RWPE2 (cell line): ENCODE measurements at regions not wholly inside any gene's neighbourhood (a gene's known extent, or its start where the extent isn't known, plus 50 kb on each side); places are given as distances from the start of the nearest gene placed in this dataset.

Experiments
- ATAC-seq: fragments of 200-7000 bp; cut with Tn5 transposase; 3 replicates; pipeline ENCODE4 v1.9.1; 2021; ENCODE audit warnings: low read depth
- DNase-seq: peaks from one replicate; pipeline ENCODE4 v3.0.0-alpha.2; 2020; ENCODE audit warnings: low spot score
- H3K27ac ChIP-seq: fragments of 450-650 bp; 2 replicates; pipeline ENCODE4 v1.5.1; 2017; ENCODE audit warnings: mild to moderate bottlenecking; ENCODE audit not compliant: poor library complexity, severe bottlenecking
- H3K27me3 ChIP-seq: fragments of 250-450 bp; sonication (Bioruptor Pico); 2 replicates; pipeline ENCODE4 v1.5.1; 2021; ENCODE audit warnings: mild to moderate bottlenecking, moderate library complexity; ENCODE audit not compliant: insufficient read depth, poor library complexity, severe bottlenecking
- H3K36me3 ChIP-seq: fragments of 250-450 bp; sonication (Bioruptor Pico); 2 replicates; pipeline ENCODE4 v1.5.1; 2020; ENCODE audit warnings: low read depth, mild to moderate bottlenecking, moderate library complexity
- H3K4me1 ChIP-seq: fragments of 250-450 bp; sonication (Bioruptor Pico); 2 replicates; pipeline ENCODE4 v1.5.1; 2021; ENCODE audit warnings: mild to moderate bottlenecking, moderate library complexity; ENCODE audit not compliant: insufficient read depth, poor library complexity, severe bottlenecking
- H3K4me3 ChIP-seq: fragments of 250-450 bp; sonication (Bioruptor Pico); 2 replicates; pipeline ENCODE4 v1.5.1; 2021; ENCODE audit warnings: mild to moderate bottlenecking, moderate library complexity; ENCODE audit not compliant: severe bottlenecking
- H3K9me3 ChIP-seq: fragments of 250-450 bp; sonication (Bioruptor Pico); 2 replicates; pipeline ENCODE4 v1.5.1; 2021; ENCODE audit warnings: mild to moderate bottlenecking, moderate library complexity; ENCODE audit not compliant: severe bottlenecking
- TF ChIP-seq, protein P1 (sequence below): fragments of 450-650 bp; IDR thresholded peaks from one replicate; pipeline ENCODE4 v1.5.1; 2017; ENCODE audit warnings: mild to moderate bottlenecking, moderate library complexity; ENCODE audit not compliant: poor library complexity, severe bottlenecking

DNA sequence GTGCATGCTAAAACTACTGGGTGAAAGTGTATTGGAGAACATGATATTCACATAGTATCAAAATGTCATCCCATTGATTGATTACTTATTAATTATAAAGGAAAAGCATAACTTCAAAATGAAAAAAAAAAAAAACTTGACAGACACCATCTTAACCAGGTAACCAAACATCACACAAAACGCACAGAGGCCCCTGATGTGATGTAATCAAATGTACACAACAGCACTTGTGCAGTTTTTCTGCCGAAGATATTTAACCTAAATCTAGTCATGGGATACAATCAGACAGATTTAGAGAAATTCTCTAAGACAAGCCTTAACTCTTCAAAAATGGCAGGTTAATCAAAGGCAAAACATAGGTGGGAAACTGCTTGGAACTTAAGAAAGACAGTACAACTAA is 102.0 kb upstream of the TENT5A start:
- Histone ChIP-seq H3K36me3 (no peaks in the 10 kb centered on the region), H3K27me3 (no peaks in the 10 kb centered on the region), H3K27ac (no peak overlapping the region), H3K4me3 (no peak overlapping the region), H3K4me1 (no peaks in the 10 kb centered on the region), H3K9me3 (no peaks in the 10 kb centered on the region)
- TF ChIP-seq, protein P1, sequence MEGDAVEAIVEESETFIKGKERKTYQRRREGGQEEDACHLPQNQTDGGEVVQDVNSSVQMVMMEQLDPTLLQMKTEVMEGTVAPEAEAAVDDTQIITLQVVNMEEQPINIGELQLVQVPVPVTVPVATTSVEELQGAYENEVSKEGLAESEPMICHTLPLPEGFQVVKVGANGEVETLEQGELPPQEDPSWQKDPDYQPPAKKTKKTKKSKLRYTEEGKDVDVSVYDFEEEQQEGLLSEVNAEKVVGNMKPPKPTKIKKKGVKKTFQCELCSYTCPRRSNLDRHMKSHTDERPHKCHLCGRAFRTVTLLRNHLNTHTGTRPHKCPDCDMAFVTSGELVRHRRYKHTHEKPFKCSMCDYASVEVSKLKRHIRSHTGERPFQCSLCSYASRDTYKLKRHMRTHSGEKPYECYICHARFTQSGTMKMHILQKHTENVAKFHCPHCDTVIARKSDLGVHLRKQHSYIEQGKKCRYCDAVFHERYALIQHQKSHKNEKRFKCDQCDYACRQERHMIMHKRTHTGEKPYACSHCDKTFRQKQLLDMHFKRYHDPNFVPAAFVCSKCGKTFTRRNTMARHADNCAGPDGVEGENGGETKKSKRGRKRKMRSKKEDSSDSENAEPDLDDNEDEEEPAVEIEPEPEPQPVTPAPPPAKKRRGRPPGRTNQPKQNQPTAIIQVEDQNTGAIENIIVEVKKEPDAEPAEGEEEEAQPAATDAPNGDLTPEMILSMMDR: no peak
- ATAC-seq: no peak
- no peak for DNase-seq

DNA sequence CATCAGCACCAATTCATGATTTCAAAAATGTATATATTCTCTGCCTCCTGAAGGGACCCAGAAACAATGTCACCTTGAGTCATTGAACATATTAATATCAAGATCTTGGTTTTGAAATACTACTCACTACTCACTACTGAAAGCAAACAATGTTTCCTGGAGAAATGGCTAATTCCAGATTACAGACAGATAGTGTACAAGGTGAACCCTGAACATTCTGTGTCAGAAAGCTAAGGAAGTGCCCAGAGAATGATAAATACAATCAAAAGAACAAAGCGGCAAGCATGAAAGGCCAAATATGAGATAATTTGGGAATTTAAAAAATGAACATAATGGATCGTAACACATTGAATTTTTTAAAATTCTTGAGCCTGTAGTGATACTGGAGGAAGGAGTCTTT is 101.5 kb upstream of the TENT5A start:
- no peak overlapping the region for H3K27ac ChIP-seq
- H3K4me3 ChIP-seq: no peak overlapping the region
- H3K36me3 ChIP-seq: no peaks in the 10 kb centered on the region
- DNase-seq (no peak), ATAC-seq (no peak)
- no peaks in the 10 kb centered on the region for H3K4me1 ChIP-seq
- TF ChIP-seq, protein P1: no peak
- no peaks in the 10 kb centered on the region for H3K9me3 ChIP-seq
- H3K27me3 ChIP-seq: no peaks in the 10 kb centered on the region

- H3K9me3 ChIP-seq: no peaks in the 10 kb centered on the region
- no peak for DNase-seq
- no peaks in the 10 kb centered on the region for H3K36me3 ChIP-seq
- no peak overlapping the region for H3K4me3 ChIP-seq
- TF ChIP-seq, protein P1: no peak
- ATAC-seq: no peak
- no peak overlapping the region for H3K27ac ChIP-seq
- H3K4me1 ChIP-seq: no peaks in the 10 kb centered on the region
- no peaks in the 10 kb centered on the region for H3K27me3 ChIP-seq
These were observed 96.8 kb upstream of the TENT5A start for GRCh38 chr6:81849248-81849647.

DNA sequence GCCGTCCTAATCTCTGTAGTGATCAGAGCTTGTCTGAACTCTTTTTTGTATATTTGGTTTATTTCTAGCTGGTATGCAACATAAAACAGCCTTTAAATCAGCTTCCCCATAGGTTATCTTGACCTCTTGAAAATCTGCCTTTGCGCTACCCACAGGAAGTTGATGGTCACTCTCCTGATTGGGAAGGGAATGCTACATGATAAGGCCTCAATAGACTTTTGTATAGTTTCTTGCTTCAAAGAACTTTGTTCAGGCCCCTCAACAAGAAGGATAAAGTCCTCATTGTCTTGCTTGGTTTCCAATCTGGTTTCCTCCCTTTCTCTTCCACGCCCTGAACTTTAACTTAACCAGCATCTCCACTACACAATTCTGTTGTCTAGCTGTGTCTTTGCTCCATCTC is 95.4 kb upstream of the TENT5A start:
- DNase-seq (no peak), ATAC-seq (no peak)
- Histone ChIP-seq H3K9me3 (no peaks in the 10 kb centered on the region), H3K27me3 (no peaks in the 10 kb centered on the region), H3K36me3 (no peaks in the 10 kb centered on the region), H3K27ac (no peak overlapping the region), H3K4me3 (no peak overlapping the region), H3K4me1 (no peaks in the 10 kb centered on the region)
- TF ChIP-seq, protein P1: no peak

GRCh38 chr6:81844686-81845085 is 92.2 kb upstream of the TENT5A start:
- H3K27ac ChIP-seq: no peak overlapping the region
- DNase-seq: no peak
- ATAC-seq: no peak
- TF ChIP-seq, protein P1: no peak
- H3K4me3 ChIP-seq: no peak overlapping the region
- H3K27me3 ChIP-seq: no peaks in the 10 kb centered on the region
- no peaks in the 10 kb centered on the region for H3K4me1 ChIP-seq
- no peaks in the 10 kb centered on the region for H3K9me3 ChIP-seq
- H3K36me3 ChIP-seq: no peaks in the 10 kb centered on the region
